LNCAP (cell line): ENCODE measurements at regions not wholly inside any gene's neighbourhood (a gene's known extent, or its start where the extent isn't known, plus 50 kb on each side); places are given as distances from the start of the nearest gene placed in this dataset.

Source experiments
- TF ChIP-seq, protein P1 (sequence below): fragments of 450-650 bp; IDR thresholded peaks from 2 replicates; pipeline ENCODE4 v1.5.1; 2017; ENCODE audit warnings: mild to moderate bottlenecking

DNA sequence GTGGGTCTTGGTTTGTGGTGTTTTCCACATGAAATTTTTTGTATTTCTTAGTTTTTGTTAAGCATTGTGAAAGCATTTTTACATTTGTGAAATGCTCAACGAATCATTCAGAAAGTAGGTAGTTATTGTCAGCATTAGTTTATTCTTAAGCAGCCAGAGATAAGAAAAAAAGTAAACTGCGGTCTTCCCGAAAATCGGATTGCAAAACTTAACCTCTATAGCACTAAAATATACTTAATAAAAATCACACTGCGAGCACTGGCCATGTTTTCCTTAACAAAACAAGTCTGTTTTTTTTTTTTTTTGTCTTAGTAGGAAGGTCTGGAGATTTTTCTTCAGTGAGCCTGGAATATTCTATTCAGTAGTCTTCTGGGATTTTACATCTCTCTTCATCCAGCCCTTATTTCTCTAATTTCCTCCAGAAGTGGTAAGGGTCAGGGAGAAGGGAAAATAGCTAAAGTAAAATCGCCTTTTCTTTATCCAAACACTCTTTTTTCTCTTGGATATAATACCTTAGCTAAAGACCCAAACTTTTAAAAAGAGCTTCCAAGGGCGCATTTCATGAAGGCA lies 289.9 kb downstream of the DMAC1 start:
- TF ChIP-seq, protein P1, sequence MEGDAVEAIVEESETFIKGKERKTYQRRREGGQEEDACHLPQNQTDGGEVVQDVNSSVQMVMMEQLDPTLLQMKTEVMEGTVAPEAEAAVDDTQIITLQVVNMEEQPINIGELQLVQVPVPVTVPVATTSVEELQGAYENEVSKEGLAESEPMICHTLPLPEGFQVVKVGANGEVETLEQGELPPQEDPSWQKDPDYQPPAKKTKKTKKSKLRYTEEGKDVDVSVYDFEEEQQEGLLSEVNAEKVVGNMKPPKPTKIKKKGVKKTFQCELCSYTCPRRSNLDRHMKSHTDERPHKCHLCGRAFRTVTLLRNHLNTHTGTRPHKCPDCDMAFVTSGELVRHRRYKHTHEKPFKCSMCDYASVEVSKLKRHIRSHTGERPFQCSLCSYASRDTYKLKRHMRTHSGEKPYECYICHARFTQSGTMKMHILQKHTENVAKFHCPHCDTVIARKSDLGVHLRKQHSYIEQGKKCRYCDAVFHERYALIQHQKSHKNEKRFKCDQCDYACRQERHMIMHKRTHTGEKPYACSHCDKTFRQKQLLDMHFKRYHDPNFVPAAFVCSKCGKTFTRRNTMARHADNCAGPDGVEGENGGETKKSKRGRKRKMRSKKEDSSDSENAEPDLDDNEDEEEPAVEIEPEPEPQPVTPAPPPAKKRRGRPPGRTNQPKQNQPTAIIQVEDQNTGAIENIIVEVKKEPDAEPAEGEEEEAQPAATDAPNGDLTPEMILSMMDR = no peak

GRCh38 chr9:7508516-7508915 lies 291.1 kb downstream of the DMAC1 start:
- TF ChIP-seq, protein P1 = no peak

GRCh38 chr9:7507566-7508270 lies 291.9 kb downstream of the DMAC1 start:
- TF ChIP-seq, protein P1 = no peak

GRCh38 chr9:7507026-7507425 lies 292.6 kb downstream of the DMAC1 start:
- TF ChIP-seq, protein P1 = no peak

- TF ChIP-seq, protein P1 = no peak
These were observed 299.1 kb downstream of the DMAC1 start for GRCh38 chr9:7500521-7500920.

GRCh38 chr9:7491641-7492040 lies 307.9 kb downstream of the DMAC1 start:
- TF ChIP-seq, protein P1 = no peak

- TF ChIP-seq, protein P1 = no peak
These were observed 309.1 kb downstream of the DMAC1 start for GRCh38 chr9:7490317-7491108.
